Activated CD4-positive, alpha-beta T cell treated with anti-CD3 and anti-CD28 coated beads, Interleukin-2, amount 50 U/mL, for 1 hour (primary cell): ENCODE measurements at regions not wholly inside any gene's neighbourhood (a gene's known extent, or its start where the extent isn't known, plus 50 kb on each side); places are given as distances from the start of the nearest gene placed in this dataset.

ENCODE experiments used
- DNase-seq: peaks from one replicate; pipeline ENCODE4 v3.0.0-alpha.2; 2020

- no peak for DNase-seq
Measured at GRCh38 chr5:2196989-2197619, 314.4 kb upstream of the IRX4 start.

GRCh38 chr5:2196416-2196815, 313.7 kb upstream of the IRX4 start:
- DNase-seq, result no peak

GRCh38 chr5:2194949-2195348, 312.2 kb upstream of the IRX4 start:
- no peak for DNase-seq

GRCh38 chr5:2194236-2194555, 311.5 kb upstream of the IRX4 start:
- no peak for DNase-seq

- DNase-seq, result no peak
Measured at GRCh38 chr5:2193542-2194235, 311.0 kb upstream of the IRX4 start.

GRCh38 chr5:2193142-2193541, 310.4 kb upstream of the IRX4 start:
- no peak for DNase-seq

- DNase-seq, result no peak
Measured at GRCh38 chr5:2192496-2192895, 309.8 kb upstream of the IRX4 start.

- no peak for DNase-seq
Measured at GRCh38 chr5:2191972-2192371, 309.2 kb upstream of the IRX4 start.

- DNase-seq, result no peak
Measured at GRCh38 chr5:2190549-2190948, 307.8 kb upstream of the IRX4 start.

GRCh38 chr5:2188661-2189060, 305.9 kb upstream of the IRX4 start:
- DNase-seq, result no peak

GRCh38 chr5:2188137-2188536, 305.4 kb upstream of the IRX4 start:
- DNase-seq, result no peak

GRCh38 chr5:2187687-2188086, 305.0 kb upstream of the IRX4 start:
- DNase-seq, result no peak

GRCh38 chr5:2187156-2187555, 304.4 kb upstream of the IRX4 start:
- no peak for DNase-seq

- DNase-seq, result no peak
Measured at GRCh38 chr5:2186472-2187015, 303.8 kb upstream of the IRX4 start.

- no peak for DNase-seq
Measured at GRCh38 chr5:2185646-2186471, 303.1 kb upstream of the IRX4 start.

- no peak for DNase-seq
Measured at GRCh38 chr5:2184563-2185540, 302.1 kb upstream of the IRX4 start.

GRCh38 chr5:2184026-2184366, 301.3 kb upstream of the IRX4 start:
- no peak for DNase-seq

- no peak for DNase-seq
Measured at GRCh38 chr5:2183154-2184025, 300.7 kb upstream of the IRX4 start.

- no peak for DNase-seq
Measured at GRCh38 chr5:2182020-2182419, 299.3 kb upstream of the IRX4 start.

- DNase-seq, result no peak
Measured at GRCh38 chr5:2181557-2181956, 298.8 kb upstream of the IRX4 start.

GRCh38 chr5:2181149-2181548, 298.4 kb upstream of the IRX4 start:
- DNase-seq, result no peak

GRCh38 chr5:2180456-2180855, 297.7 kb upstream of the IRX4 start:
- DNase-seq, result no peak
